Non-pigmented ciliary epithelial cell (primary cell): ENCODE measurements at regions not wholly inside any gene's neighbourhood (a gene's known extent, or its start where the extent isn't known, plus 50 kb on each side); places are given as distances from the start of the nearest gene placed in this dataset.
"Not testable (repeated sequence)": the region's sequence is repeated elsewhere in the genome, so short reads cannot be mapped to it uniquely, and the experiment has no call there.

ENCODE experiments used
- DNase-seq: peaks from one replicate; pipeline ENCODE4 v3.0.0-alpha.2; 2010; ENCODE audit warnings: low read depth

DNA sequence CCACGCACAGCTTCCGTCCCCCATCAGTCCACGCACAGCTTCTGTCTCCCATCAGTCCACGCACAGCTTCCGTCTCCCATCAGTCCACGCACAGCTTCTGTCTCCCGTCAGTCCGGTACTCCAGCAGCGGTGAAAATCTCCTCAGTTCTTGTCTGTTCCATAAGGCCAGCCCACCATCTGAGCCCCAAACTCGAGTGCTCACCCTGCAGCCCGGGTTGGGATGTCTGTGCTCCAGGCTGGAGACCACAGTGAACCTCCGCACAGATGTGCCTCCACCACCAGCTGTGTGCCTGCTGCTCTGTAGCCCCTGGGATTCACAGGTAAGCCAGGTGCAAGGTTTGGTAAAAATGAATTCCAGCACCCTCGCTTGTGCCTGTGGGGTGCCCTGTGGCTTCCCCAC is 258.6 kb downstream of the NPHP4 start:
- no peak for DNase-seq

- DNase-seq = no peak
These were observed 261.2 kb downstream of the NPHP4 start for GRCh38 chr1:5731110-5731423.

GRCh38 chr1:5730272-5731109 is 261.7 kb downstream of the NPHP4 start:
- DNase-seq = no peak

DNA sequence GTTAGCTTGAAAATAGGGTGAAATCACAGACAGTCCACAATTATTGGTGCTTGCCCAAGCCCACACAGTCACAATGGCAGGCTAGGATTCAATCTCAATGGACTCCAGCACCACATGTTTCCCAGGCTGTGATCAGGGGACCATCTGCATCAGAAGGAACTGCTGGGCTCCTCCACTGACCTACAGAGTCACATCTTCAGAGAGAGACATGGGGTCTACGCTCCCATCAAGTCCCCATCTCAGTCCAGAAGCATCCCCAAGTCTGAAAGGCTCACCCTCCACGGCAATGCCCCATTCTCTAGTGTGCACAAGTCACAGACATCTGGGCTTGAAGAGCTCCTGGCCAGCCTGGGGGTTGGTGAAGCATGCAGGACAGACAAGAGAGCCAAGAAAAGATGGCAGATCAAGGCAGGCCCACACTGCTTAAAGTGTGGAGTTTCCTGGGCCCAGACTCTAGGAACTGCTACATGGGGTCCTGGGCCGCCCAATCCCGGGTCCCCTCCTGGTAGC is 262.5 kb downstream of the NPHP4 start:
- DNase-seq = no peak

GRCh38 chr1:5728663-5729355 is 263.4 kb downstream of the NPHP4 start:
- DNase-seq = no peak

DNA sequence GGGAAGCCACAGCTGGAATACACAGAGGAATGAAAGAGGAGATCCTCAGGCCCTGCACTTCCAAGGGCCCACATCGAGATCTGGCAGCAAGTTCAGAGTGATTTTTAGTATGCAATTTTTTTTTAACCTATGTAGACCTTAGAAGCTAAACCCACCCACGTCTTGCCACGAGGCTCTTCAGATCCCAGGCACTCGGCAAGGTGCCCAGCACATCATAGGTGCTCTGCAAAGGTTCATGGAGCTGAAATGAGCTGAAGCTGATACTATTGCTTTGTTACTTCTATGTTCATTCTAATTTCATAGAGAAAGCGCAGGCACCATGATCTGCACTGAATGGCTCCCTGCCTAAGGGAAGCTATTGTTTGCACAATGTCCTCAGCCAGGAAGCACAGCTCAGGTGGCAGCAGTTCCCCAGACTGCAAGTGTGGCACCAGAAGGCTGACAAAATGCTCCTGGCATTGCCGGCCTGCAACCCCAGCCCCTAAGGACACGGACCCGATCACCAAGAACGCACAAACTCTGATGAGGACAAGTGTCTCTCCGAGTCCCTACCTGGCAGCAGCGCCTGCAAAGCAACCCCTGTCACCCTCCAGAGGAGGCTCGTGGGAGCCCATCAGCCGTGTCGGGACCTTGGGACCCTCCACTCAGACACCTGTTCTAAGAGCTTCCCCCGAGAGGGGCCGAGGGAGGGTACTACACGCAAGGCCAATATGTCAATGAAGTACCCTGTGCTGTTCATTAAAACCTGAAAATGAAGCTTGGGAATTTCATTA is 264.2 kb downstream of the NPHP4 start:
- no peak for DNase-seq

DNA sequence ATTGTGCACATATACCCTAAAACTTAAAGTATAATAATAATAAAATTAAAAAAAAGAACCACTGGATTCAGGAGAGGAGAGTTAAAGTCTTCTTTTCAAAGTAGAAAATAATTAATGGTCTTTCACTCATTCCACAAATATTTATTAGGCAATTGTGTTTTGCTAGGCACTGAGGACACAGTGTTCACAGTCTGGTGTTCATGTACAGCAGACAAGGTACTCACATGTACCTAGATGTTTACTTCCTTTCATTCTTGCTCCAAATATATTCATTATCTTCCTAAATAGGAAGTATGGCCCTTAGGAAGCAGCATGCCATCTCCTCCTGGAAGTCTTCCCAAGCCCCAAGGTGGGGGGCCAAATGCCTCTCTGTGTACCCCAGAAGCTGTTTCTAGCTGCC is 265.0 kb downstream of the NPHP4 start:
- no peak for DNase-seq

GRCh38 chr1:5726586-5727184 is 265.5 kb downstream of the NPHP4 start:
- not testable (repeated sequence) for DNase-seq

DNA sequence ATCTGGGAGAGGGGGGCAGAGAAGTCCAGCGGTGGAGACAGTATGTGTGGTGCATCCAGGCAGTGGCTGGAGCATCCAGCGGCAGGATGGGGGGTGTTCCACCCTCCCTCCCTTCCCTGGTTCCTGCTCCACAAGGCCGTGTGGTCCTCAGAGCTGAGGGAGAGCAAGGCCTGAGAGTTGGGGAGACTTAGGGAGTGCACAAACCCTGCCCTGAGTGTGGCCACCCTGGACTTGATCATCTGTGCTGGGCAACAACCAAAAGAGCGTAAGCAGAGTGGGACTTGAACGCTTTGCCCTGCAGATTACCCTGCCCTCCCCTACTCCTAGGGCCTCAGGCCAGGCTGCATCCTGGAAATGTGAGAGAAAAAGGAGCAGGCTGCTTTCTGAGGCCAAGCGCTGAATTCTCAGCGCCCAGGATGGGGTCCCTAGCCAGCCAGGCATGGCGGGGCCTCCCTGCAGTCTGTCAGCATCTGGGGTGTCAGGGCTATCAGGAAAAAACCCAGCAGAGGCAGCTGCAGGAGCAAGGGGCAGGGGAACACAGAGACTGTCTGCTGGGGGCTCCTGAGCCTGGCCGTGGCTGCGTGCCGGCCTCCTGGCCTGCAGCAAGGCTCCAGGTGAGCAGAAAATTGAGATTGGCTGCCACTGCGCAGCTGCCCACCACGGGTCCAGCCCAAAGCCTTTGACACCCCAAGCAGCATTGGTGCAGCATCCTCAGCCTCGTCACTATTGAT is 266.2 kb downstream of the NPHP4 start:
- DNase-seq = no peak

GRCh38 chr1:5725406-5725805 is 266.8 kb downstream of the NPHP4 start:
- no peak for DNase-seq

GRCh38 chr1:5724847-5725246 is 267.4 kb downstream of the NPHP4 start:
- DNase-seq = no peak

GRCh38 chr1:5722635-5723164 is 269.5 kb downstream of the NPHP4 start:
- no peak for DNase-seq

GRCh38 chr1:5721634-5722215 is 270.5 kb downstream of the NPHP4 start:
- no peak for DNase-seq

DNA sequence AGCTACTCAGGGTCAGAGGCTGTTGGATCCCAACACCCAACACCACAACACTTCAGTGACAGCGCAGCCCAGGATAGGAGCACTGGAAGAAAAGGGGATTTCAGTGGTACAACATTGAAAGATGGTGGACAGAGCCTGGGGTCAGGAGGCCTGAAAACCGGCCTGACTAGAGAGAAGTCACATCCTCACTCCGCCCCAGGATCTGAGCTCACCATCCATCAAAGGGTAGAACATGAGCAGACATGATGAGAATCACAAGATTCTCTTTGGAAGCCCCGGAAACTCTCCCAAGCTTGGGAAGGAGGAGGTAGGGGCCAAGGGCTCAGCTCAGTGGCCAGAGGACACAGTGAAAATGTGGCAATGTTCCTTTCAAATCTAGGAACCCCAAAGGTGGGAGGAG is 271.3 kb downstream of the NPHP4 start:
- no peak for DNase-seq

- no peak for DNase-seq
These were observed 271.7 kb downstream of the NPHP4 start for GRCh38 chr1:5720484-5720883.

GRCh38 chr1:5720045-5720444 is 272.2 kb downstream of the NPHP4 start:
- DNase-seq = no peak

GRCh38 chr1:5718831-5719632 is 273.2 kb downstream of the NPHP4 start:
- no peak for DNase-seq

- no peak for DNase-seq
These were observed 275.1 kb downstream of the NPHP4 start for GRCh38 chr1:5717031-5717682.

DNA sequence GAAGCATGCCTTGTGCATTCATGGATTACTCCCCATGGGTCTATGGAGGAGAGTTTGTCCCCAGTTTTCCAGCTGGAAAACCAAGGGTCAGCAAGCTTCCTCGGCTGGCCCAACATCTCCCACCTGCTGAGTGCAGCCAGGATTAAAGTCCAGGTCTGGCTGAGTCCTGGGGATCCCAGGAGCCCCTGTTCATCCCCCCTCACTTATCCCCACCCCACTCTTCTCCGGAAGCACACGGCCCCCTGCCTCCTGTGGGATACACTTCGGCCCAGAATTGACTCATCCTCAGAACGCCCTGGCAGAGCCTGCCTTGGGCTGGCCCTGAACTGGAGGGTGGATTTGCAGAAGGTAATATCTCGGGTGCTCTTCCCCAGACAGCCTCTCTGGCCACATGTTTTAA is 276.1 kb downstream of the NPHP4 start:
- DNase-seq = no peak
